Endothelial cell of hepatic sinusoid (primary cell): ENCODE measurements at regions not wholly inside any gene's neighbourhood (a gene's known extent, or its start where the extent isn't known, plus 50 kb on each side); places are given as distances from the start of the nearest gene placed in this dataset.

Experiments used
- in situ Hi-C: cut with HindIII; loops from 2 replicates; pipeline ENCODE4 v1.10.0; 2017; ENCODE audit warnings: low sequenced_read_pairs

DNA sequence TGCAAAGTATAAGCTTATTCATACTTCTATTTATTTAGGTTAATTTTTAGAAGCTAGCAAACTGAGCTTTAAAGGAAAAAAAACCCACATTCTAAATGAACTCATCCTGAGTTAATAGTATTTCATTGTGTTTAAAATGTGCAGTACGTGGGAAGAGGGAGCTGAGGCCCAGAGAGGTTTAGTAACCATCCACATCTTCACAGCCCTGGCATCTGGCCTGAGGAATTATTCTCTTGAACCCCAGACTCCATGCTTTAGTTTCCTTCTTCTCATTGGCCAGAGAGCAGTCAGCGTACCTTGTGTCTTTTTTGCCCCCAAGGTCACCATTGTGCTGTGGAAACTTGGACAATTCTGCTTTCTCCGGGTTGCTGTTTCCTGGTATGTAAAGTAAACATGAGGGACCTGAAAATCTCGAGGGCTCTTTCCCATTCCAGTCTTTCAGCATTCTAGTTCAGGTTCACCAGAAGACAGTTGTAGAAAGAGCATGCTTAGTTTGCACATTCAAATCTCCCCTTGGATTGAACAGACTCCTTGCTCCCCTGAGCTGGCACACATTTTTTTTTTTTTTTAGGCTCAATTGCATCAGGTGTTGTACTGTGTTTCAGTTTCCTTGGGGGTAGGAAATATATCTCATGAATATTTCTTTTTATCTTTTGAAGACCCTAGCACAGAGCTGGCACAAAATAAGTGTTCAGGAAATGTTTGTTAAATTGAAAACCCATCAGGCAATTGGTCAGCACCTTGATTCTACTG is 81.4 kb downstream of the MYCN start:
- in situ Hi-C loops: no loop called here

DNA sequence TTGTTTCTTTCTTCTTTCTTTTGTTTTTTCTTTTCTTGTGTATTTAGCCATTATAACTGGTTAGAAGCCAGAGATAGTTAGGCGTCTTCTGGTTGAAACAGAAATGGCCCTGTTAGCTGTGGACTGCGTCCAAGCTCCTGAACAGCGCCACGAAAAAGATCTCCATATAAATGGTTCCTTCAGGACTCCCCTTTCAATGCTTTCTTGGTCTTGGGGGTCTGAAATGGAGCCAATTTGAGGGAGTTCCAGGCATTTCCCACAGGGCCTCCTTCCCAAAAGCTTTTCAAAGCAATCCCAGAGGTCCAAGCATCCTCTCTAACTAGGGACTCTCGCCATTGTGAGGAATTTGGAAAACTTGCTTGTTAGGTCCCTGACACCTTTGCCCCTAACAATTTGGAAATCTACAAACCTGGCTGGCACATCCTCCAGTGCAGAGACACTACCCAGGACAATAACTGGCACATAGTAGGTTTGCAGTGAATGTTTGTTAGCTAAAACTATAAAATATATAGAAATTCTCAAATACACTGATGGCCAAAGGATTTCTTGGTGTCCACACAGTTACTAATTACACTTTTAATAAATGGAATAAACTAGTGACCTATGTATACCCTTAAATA is 80.1 kb downstream of the MYCN start:
- in situ Hi-C loops: no loop called here

DNA sequence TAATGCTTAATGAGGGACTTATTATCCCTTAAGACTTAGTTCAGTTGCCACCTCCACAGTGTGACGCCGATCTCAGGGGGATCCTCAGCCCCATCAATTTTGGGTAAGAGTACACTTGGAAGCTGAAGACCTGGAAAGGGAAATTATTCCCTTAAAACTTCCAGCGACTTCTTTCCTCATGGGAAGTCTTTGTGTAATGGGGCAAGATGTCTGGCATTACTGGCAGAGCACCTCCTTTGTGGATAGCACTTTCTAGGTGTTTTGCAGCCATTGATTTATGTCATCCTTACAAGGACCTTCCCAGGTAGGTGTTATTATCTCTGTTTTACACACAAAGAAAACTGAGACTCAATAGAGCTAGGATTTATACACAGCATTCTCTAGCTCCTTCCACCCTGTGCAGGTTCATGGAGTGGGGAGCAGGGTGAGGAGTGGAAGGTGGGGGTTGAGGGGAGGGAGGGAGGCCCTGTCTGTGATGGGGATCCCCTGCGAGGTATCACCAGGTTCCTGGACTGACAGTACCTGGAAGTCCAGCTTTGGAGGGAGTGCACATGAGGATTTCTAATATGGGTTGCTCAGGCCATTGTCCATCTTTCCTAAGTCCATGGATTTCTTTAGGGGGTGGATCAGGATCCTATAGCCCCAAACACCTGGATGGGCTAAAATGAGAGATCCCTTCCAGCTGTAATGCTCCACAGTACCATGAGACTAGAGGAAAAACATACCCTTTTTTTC is 79.4 kb downstream of the MYCN start:
- in situ Hi-C loops: no loop called here

DNA sequence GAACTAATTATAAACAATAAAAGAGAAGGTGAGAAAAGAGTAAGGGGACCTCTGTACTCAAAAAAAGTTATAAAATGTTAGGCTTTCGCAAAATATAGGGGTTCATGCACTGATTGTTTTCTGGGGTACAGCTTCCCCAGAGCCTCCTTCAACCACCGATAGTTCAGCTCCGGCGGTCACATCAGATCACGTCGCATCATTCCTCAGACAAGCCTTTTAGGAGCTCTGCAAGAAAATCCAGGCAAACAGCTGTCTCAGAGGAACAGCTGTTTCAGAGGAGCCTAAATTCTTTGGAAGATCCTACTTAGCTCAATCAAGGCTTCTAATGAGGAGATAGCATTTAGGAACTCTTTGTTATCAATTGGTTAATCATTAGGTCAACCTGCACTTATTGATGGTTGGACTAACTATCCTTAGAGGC is 78.7 kb downstream of the MYCN start:
- in situ Hi-C loops: no loop called here

DNA sequence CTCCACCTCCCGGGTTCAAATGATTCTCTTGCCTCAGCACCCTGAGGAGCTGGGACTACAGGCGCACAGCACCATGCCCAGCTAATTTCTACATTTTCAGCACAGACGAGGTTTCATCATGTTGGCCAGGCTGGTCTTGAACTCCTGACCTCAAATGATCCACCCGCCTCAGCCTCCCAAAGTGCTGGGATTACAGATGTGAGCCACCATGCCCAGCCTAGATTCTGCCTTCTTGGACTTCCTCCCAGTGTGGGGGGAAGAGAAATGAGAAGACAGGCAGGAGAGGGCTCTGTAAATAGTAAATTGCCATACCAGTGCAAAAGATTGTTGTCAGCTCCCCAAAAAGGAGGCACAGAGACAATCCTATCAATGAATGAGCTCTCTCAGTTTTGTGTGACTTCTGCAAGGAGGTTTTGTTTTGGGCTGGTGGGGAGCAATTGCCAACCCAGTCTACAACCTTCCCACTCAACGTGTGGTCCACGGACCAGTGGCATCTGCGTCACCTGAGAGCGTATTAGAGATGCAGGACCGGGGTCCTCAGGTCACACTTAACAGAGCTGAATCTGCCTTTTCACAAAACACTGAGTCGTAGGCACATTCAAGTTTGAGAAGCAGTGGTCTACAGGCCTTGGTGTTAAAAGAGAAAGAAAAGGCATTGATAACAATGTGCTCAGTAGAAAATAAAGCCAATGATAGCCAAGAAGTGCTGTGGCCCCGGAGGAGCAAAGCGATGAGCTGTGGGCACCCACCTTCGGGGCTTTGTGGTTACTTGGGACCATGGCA is 78.1 kb downstream of the MYCN start:
- in situ Hi-C loops: no loop called here

DNA sequence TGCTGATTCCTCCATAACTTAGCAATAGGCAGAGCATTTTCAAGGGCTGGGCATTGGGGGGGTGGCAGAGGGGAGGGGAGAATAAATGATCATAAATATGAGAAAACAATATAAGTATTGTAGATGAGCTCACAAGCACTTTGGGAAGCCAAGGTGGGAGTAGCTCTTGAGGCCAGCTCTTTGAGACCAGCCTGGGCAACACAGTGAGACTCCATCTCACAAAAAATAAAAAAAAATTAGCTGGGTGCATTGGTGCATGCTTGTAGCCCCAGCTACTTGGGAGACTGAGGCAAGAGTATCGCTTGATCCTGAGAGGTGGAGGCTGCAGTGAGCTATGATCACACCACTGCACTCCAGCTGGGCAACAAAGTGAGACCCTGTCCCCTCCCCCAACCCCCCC is 75.9 kb downstream of the MYCN start:
- in situ Hi-C loops: no loop called here

DNA sequence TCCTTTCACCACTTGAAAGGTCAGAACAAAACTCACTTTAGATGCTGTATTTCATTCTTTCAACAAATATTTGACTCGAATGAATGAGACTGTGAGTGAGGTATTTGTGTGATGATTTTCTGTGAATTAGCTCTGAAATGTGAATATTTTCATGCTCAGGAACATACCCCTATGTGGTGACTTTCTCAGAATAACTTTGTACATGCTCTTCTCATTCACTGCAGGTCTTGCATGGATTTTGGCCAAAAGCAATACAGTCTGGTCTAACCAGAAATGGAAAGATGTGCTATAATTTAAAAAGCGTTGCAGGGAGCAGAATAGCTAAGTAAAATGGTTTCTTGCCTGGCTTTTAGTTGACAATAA is 75.5 kb downstream of the MYCN start:
- in situ Hi-C loops: no loop called here

DNA sequence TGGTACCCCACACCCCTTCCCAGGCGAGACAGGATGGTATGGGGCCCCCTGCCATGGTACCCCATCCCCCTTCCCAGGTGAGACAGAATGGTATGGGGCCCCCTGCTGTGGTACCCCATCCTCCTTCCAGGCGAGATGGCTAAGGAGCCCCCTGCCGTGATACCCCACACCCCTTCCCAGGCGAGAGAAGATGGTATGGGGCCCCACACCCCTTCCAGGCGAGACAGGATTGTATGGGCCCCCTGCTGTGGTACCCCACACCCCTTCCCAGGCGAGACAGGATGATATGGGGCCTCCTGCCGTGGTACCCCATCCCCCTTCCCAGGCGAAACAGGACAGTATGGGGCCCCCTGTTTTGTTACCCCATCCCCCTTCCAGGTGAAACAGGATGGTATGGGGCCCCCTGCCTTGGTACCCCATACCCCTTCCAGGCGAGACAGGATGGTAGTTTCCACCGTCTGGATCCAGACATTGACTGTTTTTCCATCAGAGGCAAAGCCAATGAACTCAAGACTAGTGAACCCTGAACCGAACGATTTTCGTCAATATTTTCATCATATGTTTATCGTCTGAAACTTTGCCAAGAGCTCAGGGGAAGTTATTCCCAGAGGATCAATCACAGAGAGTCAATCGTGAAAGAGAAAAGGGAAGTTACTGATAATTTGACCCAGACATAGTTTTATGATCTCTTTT is 75.0 kb downstream of the MYCN start:
- in situ Hi-C loops: no loop called here

DNA sequence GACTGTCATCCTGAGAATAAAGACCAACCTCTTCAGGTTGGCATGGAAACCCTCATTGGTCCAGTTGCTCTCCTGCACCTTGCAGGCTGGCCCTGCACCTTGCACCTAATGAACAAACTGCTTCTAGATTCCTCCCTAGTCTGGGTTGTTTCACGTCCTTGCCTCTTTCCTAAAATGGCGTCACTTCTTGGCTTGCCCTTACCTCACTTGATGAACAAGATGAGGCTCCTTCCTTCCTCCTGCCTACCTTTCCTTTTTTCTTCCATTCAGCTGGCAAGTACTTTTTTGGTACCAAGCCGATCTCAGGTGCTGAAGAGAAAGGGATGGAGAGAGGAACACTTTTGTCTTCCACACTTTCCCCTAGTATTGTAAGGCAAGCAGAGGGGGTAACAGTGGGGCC is 74.5 kb downstream of the MYCN start:
- in situ Hi-C loops: no loop called here

DNA sequence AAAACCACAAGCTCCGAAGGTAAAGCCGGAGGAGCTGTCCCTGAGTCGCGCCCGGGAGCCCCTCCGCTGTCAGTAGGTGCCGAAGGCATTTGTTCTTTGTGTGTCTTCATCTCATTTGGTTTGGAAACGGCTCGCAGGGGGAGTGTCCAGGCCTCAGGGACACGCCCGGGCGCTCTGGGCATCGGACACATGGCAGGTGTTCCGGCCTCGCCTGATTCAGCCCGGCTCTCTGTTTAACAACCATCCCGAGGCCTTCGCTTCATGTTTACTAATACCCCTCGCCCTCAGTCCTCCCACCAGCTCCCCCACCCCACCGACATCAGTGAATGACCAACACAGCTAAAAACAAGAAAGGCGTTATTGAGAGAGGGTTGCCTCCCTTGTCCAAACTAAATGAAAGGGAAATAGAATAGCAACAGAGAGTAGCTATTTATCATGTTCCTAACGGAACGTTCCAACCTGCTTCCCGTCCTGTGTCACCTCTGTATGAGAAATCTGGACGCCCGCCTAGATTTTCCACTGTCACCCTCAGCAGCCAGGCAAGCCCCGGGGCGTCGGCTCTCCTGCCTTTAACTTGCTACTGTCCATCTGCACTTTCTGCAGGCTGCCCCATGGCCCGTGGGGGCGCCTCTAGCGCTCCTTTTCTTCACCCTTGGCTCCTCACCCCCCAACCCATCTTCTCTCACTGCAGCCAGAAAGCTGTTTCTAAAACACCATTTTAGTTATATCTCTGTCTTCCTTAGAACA is 73.9 kb downstream of the MYCN start:
- in situ Hi-C loops: no loop called here

DNA sequence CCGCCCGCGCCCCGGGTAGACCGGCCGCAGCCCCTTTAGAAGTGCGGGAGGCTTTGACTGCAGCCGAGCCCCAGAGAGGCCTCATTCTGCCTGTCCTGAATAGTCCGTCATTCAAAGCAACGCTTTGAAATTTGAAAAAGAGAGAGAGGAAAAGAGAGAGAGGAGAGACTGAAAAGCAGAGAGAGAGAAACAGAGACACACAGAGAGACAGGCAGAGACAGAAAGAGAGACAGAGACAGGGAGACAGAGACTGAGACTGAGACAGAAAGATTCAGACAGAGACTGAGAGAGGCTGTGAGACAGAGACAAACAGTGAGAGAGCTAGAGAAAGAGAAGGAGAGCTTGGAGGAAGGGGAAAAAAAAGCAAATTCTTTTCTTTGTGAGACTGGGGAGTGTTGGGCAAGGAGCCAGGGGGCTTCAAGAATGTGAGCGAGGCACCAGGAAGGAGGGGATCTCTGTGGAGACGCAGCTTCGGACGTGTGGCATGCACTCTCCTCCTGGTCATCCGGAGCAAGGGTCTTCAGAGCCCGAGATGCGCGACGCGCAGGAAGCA is 73.1 kb downstream of the MYCN start:
- in situ Hi-C loops: no loop called here

DNA sequence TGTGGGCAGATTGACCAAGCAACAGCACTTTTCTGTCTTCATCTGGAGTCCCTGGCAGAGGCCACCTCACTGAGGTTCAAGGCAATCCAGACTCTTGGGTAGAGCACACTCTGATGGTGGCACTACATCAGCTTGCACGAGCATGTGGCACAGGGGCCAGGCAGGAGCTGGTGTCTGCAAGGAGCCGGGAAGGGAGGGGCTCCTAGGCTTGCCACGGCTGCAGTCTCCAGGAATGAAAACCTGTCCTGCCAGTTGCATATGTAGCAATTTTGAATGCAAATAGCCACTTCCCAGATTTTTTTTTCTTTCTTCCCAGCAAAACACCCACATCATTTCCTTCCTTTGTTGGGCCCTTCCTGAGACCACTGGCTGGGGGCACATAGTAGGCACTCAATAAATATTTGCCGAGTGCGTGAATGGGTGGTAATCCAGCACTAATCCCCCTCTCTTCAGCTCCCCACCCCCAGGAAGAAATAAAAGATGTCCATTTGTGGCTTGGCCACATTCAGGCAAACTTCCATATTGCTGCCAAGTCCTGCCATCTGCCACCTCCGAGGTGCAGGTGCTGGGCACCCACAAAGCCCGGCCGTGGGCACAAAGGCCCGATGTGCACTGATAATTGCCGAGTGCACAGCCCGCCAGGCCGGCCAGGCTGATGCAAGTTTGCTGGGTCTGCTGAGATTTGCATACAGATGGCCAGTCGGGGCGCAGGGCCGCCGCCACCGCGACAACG is 72.4 kb downstream of the MYCN start:
- in situ Hi-C loops: no loop called here

DNA sequence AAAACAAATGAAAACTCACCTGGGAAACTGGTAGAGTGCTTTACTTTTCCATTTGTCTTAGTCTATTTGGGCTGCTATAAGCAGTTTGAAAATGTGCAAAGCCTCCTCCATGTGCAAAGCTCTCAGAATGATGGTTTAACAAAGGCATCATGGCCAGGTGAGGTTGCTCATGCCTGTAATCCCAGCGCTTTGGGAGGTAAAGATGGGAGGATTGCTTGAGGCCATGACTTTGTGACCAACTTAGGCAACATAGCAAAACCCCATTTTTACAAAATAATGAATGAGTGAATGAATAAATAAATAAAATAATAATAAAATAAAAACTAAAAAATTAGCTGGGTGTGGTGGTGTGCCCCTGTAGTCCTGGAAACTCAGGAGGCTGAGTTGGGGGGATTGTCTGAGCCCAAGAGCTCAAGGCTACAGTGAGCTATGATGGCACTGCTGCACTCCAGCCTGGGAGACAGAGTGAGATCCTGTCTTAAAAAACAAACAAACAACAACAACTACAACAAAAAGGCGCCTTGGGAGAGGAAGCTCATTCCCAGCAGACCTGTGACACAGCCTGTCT is 71.8 kb downstream of the MYCN start:
- in situ Hi-C loops: no loop called here

DNA sequence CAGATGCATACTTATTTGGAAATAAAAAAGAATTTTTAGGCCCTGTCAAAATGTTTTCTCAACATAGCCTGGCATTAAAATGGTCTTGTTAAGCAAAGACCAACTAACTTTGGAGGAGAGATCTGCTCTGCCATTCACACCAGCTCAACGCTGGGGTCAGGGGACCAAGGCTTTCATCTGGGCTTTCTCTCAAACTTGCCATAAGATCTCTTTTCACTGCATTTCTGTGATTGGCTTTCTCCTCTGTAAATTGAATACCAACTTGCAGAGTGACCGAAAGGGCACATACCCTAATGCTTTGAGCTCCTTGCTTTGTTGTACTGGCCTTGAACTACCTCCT is 71.2 kb downstream of the MYCN start:
- in situ Hi-C loops: no loop called here

DNA sequence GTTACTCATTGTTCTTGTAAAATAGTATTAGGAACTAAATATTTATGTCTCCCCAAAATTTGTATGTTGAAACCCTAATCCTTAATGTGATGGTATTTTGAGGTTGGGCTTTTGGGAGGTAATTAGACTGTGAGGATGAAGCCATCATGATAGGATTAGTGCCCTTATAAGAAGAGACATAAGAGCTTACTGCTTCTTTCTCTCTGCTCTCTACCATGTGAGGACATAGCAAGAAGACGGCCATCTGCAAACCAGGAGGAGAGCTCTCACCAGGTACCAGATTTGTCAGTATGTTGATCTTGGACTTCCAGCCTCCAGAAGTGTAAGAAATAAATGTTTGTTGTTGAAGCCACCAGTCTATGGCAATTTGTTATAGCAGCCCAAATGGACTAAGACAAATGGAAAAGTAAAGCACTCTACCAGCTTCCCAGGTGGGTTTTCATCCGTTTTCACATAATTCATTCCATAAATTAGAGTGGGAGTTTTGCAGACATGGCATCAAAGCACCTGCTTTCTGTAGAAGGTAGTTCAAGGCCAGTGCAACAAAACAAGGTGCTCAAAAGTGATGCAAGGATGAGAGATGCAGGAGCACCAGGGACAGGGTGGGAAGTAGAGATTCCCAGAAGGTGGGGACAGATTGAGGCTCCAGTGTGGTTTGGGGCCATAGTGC is 70.7 kb downstream of the MYCN start:
- in situ Hi-C loops: no loop called here

DNA sequence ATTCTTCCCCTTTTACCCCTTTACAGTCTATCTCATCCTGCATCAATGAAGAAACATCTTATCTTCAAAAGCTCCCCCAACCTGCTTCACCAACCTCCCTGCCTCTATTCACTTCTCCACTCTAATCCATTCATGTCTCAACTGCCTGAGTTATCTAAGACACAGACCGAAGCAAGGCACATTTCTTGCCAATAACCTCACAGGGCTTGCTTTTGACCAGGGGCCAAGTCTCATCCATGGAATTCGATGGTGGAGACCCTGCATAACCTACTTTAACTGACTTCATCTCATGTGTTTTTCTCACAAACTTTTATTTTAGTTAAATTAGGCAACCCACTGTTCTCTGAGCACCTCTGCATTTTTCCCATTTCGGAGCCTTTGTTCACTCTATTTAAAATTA is 69.7 kb downstream of the MYCN start:
- in situ Hi-C loops: no loop called here

DNA sequence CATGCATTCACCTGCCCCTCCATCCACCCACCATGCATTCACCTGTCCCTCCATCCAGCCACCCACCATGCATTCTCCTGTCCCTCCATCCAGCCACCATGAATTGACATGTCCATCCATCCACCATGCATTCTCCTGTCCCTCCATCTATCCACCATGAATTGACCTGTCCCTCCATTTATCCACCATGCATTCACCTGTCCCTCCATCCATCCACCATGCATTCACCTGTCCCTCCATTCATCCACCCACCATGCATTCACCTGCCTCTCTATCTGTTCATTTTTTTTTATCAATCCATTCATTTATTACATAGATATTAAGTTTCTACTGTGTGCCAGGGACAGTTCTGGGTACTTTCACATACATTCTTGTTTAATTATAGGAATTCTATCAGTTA is 69.2 kb downstream of the MYCN start:
- in situ Hi-C loops: no loop called here

DNA sequence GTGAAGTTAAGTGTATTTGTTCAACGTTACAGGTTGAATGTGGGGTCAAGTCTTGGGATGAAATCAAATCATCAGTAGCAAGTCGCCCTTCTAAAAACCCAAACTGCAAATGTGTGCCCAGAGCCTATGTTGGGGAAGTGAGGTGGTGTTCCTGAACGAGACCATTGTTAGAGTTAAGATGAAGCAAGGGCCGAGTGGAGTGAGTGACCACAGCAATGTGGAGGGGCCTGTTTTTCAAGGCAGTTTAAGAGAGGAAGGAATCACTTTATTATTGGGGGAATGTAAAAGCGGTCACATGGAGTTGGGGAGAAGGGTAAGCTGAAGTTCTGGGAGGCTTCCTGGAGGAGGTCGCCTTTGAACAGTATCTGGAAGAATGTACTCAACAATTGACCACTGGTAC is 68.5 kb downstream of the MYCN start:
- in situ Hi-C loops: no loop called here
